ENCODE measurements at regions not wholly inside any gene's neighbourhood (a gene's known extent, or its start where the extent isn't known, plus 50 kb on each side); places are given as distances from the start of the nearest gene placed in this dataset.

GRCh38 chr2:41197781-41198180, 745.9 kb upstream of the SLC8A1 start:
- H3K79me1 ChIP-seq (ENCODE audit: low read depth, low read length), result no peaks in the 10 kb centered on the region
- peaks cover 0 to 10% of the 10 kb centered on the region in 2 donors for H3K4me1 ChIP-seq (ENCODE audit: control insufficient read depth in 2 of 2, insufficient read depth in 1 of 2, low read depth in 1 of 2, low read length in 2 of 2)
- H3K14ac ChIP-seq (ENCODE audit: low read length), result no peak overlapping the region
- no peaks in the 10 kb centered on the region for H3K9me3 ChIP-seq (replicated peaks in 1 of 2; ENCODE audit: control insufficient read depth in 2 of 2, insufficient read depth in 1 of 2, low read depth in 1 of 2, low read length in 2 of 2)
- H2AK5ac ChIP-seq (ENCODE audit: low read depth, low read length), result no peak overlapping the region
- no peaks in the 10 kb centered on the region for H3K36me3 ChIP-seq (replicated peaks in 1 of 2; ENCODE audit: control insufficient read depth in 2 of 2, insufficient read depth in 2 of 2, low read length in 2 of 2)
- no peak overlapping the region for H3K4ac ChIP-seq (ENCODE audit: low read length)
- H4K91ac ChIP-seq (ENCODE audit: low read depth, low read length, poor library complexity), result no peak overlapping the region
- no peak overlapping the region for H2BK12ac ChIP-seq (ENCODE audit: low read length)
- no peaks in the 10 kb centered on the region for H3K27me3 ChIP-seq (ENCODE audit: control insufficient read depth in 3 of 3, insufficient read depth in 3 of 3, low read depth in 1 of 3, low read length in 3 of 3)
- no peak overlapping the region for H2BK120ac ChIP-seq (ENCODE audit: low read depth, low read length)
- H3K4me2 ChIP-seq (ENCODE audit: insufficient read depth, low read length, poor library complexity, severe bottlenecking), result no peak overlapping the region
- no peak for DNase-seq (ENCODE audit: low spot score)
- H3K9ac ChIP-seq (ENCODE audit: low read depth, low read length, poor library complexity), result no peak overlapping the region
- no peak overlapping the region for H2AFZ ChIP-seq (ENCODE audit: low read length)
- no peak overlapping the region for H3K18ac ChIP-seq (ENCODE audit: low read length)
- no peak overlapping the region for H2BK15ac ChIP-seq (ENCODE audit: low read length)
- H3K27ac ChIP-seq (replicated peaks; ENCODE audit: low read length), result no peak overlapping the region
- no peak overlapping the region for H3K23ac ChIP-seq (ENCODE audit: low read depth, low read length, poor library complexity)
- no CpG with 5 or more reads among the region's 4 CpGs for WGBS, 2 donors (ENCODE audit: extremely low coverage in 2 of 2, insufficient read length in 2 of 2, insufficient replicate concordance in 1 of 2)
- no peak overlapping the region for H3K4me3 ChIP-seq (ENCODE audit: low read length in 2 of 2)
- H4K8ac ChIP-seq (ENCODE audit: low read depth, low read length), result no peak overlapping the region
- H2BK5ac ChIP-seq (ENCODE audit: low read length), result no peak overlapping the region

DNA sequence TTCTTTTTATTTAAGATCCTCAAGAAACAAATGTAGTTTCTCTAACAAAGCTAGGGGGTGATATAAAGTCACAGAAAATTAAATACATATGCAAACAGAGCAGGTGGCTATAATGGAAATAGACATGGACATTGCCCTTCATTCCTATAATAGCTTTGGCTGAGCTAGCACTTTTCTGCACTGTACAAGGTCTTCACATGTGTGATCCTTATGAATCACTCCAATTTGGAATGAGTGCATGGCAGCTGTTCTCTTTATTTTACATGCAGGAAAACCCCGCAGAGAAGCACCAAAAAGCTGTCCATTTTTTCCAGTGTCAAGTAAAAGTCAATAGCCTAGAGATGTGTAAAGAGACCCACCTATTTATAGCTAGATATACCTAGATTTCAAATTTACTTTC, 747.4 kb upstream of the SLC8A1 start:
- H3K79me1 ChIP-seq (ENCODE audit: low read depth, low read length), result no peaks in the 10 kb centered on the region
- no peak overlapping the region for H2BK15ac ChIP-seq (ENCODE audit: low read length)
- H3K18ac ChIP-seq (ENCODE audit: low read length), result no peak overlapping the region
- H3K14ac ChIP-seq (ENCODE audit: low read length), result no peak overlapping the region
- no peaks in the 10 kb centered on the region for H3K36me3 ChIP-seq (replicated peaks in 1 of 2; ENCODE audit: control insufficient read depth in 2 of 2, insufficient read depth in 2 of 2, low read length in 2 of 2)
- H3K27ac ChIP-seq (replicated peaks; ENCODE audit: low read length), result no peak overlapping the region
- H3K4me1 ChIP-seq (ENCODE audit: control insufficient read depth in 2 of 2, insufficient read depth in 1 of 2, low read depth in 1 of 2, low read length in 2 of 2), result peaks cover 0 to 6% of the 10 kb centered on the region in 2 donors
- no peak overlapping the region for H2BK12ac ChIP-seq (ENCODE audit: low read length)
- no peak overlapping the region for H2AFZ ChIP-seq (ENCODE audit: low read length)
- DNase-seq (ENCODE audit: low spot score), result no peak
- H3K9me3 ChIP-seq (replicated peaks in 1 of 2; ENCODE audit: control insufficient read depth in 2 of 2, insufficient read depth in 1 of 2, low read depth in 1 of 2, low read length in 2 of 2), result no peaks in the 10 kb centered on the region
- no peaks in the 10 kb centered on the region for H3K27me3 ChIP-seq (ENCODE audit: control insufficient read depth in 3 of 3, insufficient read depth in 3 of 3, low read depth in 1 of 3, low read length in 3 of 3)
- H3K9ac ChIP-seq (ENCODE audit: low read depth, low read length, poor library complexity), result no peak overlapping the region
- no peak overlapping the region for H4K91ac ChIP-seq (ENCODE audit: low read depth, low read length, poor library complexity)
- no peak overlapping the region for H3K4me3 ChIP-seq (ENCODE audit: low read length in 2 of 2)
- no peak overlapping the region for H2BK120ac ChIP-seq (ENCODE audit: low read depth, low read length)
- H3K4me2 ChIP-seq (ENCODE audit: insufficient read depth, low read length, poor library complexity, severe bottlenecking), result no peak overlapping the region
- no CpG with 5 or more reads among the region's 1 CpG for WGBS, 2 donors (ENCODE audit: extremely low coverage in 2 of 2, insufficient read length in 2 of 2, insufficient replicate concordance in 1 of 2)
- H4K8ac ChIP-seq (ENCODE audit: low read depth, low read length), result no peak overlapping the region
- H3K4ac ChIP-seq (ENCODE audit: low read length), result no peak overlapping the region
- H3K23ac ChIP-seq (ENCODE audit: low read depth, low read length, poor library complexity), result no peak overlapping the region
- no peak overlapping the region for H2BK5ac ChIP-seq (ENCODE audit: low read length)
- H2AK5ac ChIP-seq (ENCODE audit: low read depth, low read length), result no peak overlapping the region

GRCh38 chr2:41204315-41204714, 752.4 kb upstream of the SLC8A1 start:
- no peak overlapping the region for H3K4me2 ChIP-seq (ENCODE audit: insufficient read depth, low read length, poor library complexity, severe bottlenecking)
- H3K27me3 ChIP-seq (ENCODE audit: control insufficient read depth in 3 of 3, insufficient read depth in 3 of 3, low read depth in 1 of 3, low read length in 3 of 3), result no peaks in the 10 kb centered on the region
- no peaks in the 10 kb centered on the region for H3K4me1 ChIP-seq (ENCODE audit: control insufficient read depth in 2 of 2, insufficient read depth in 1 of 2, low read depth in 1 of 2, low read length in 2 of 2)
- no peak overlapping the region for H2BK12ac ChIP-seq (ENCODE audit: low read length)
- H3K9me3 ChIP-seq (replicated peaks in 1 of 2; ENCODE audit: control insufficient read depth in 2 of 2, insufficient read depth in 1 of 2, low read depth in 1 of 2, low read length in 2 of 2), result no peaks in the 10 kb centered on the region
- no CpG with 5 or more reads among the region's 3 CpGs for WGBS, 2 donors (ENCODE audit: extremely low coverage in 2 of 2, insufficient read length in 2 of 2, insufficient replicate concordance in 1 of 2)
- DNase-seq (ENCODE audit: low spot score), result no peak
- no peak overlapping the region for H3K14ac ChIP-seq (ENCODE audit: low read length)
- no peak overlapping the region for H4K91ac ChIP-seq (ENCODE audit: low read depth, low read length, poor library complexity)
- no peak overlapping the region for H2BK120ac ChIP-seq (ENCODE audit: low read depth, low read length)
- H2AK5ac ChIP-seq (ENCODE audit: low read depth, low read length), result no peak overlapping the region
- no peak overlapping the region for H3K27ac ChIP-seq (replicated peaks; ENCODE audit: low read length)
- H3K4me3 ChIP-seq (ENCODE audit: low read length in 2 of 2), result no peak overlapping the region
- no peak overlapping the region for H3K23ac ChIP-seq (ENCODE audit: low read depth, low read length, poor library complexity)
- no peak overlapping the region for H2AFZ ChIP-seq (ENCODE audit: low read length)
- no peak overlapping the region for H2BK15ac ChIP-seq (ENCODE audit: low read length)
- H3K18ac ChIP-seq (ENCODE audit: low read length), result no peak overlapping the region
- no peak overlapping the region for H4K8ac ChIP-seq (ENCODE audit: low read depth, low read length)
- H3K9ac ChIP-seq (ENCODE audit: low read depth, low read length, poor library complexity), result no peak overlapping the region
- H3K79me1 ChIP-seq (ENCODE audit: low read depth, low read length), result no peaks in the 10 kb centered on the region
- H3K36me3 ChIP-seq (replicated peaks in 1 of 2; ENCODE audit: control insufficient read depth in 2 of 2, insufficient read depth in 2 of 2, low read length in 2 of 2), result no peaks in the 10 kb centered on the region
- H3K4ac ChIP-seq (ENCODE audit: low read length), result no peak overlapping the region
- no peak overlapping the region for H2BK5ac ChIP-seq (ENCODE audit: low read length)

DNA sequence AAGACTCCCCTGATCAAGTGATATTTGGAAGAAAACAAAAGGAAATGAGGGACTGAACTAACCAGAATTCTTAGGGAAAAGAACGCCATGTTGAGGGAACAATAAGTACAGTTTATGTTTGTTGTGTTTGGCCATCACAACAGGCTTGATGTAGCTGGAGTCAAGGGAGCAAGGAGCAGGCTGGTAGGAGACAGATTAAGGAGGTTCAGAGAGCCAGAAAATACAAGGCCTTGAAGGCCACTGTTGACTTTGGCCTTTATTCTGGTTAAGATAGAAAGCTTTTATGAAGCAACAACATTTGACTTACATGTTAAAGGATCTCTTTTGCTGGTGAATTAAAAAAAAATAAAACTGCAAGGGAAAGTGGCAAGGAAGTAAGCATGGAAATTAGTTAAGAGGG, 754.1 kb upstream of the SLC8A1 start:
- Histone ChIP-seq H2BK15ac (ENCODE audit: low read length) (no peak overlapping the region), H3K27me3 (ENCODE audit: control insufficient read depth in 3 of 3, insufficient read depth in 3 of 3, low read depth in 1 of 3, low read length in 3 of 3) (no peaks in the 10 kb centered on the region), H2BK5ac (ENCODE audit: low read length) (no peak overlapping the region), H3K4me2 (ENCODE audit: insufficient read depth, low read length, poor library complexity, severe bottlenecking) (no peak overlapping the region), H3K27ac (replicated peaks; ENCODE audit: low read length) (no peak overlapping the region), H3K9me3 (replicated peaks in 1 of 2; ENCODE audit: control insufficient read depth in 2 of 2, insufficient read depth in 1 of 2, low read depth in 1 of 2, low read length in 2 of 2) (no peaks in the 10 kb centered on the region), H3K4me1 (ENCODE audit: control insufficient read depth in 2 of 2, insufficient read depth in 1 of 2, low read depth in 1 of 2, low read length in 2 of 2) (no peaks in the 10 kb centered on the region), H3K14ac (ENCODE audit: low read length) (no peak overlapping the region), H3K18ac (ENCODE audit: low read length) (no peak overlapping the region), H3K36me3 (replicated peaks in 1 of 2; ENCODE audit: control insufficient read depth in 2 of 2, insufficient read depth in 2 of 2, low read length in 2 of 2) (no peaks in the 10 kb centered on the region), H3K4me3 (ENCODE audit: low read length in 2 of 2) (no peak overlapping the region), H2AK5ac (ENCODE audit: low read depth, low read length) (no peak overlapping the region), H2BK120ac (ENCODE audit: low read depth, low read length) (no peak overlapping the region), H4K8ac (ENCODE audit: low read depth, low read length) (no peak overlapping the region), H4K91ac (ENCODE audit: low read depth, low read length, poor library complexity) (no peak overlapping the region), H3K4ac (ENCODE audit: low read length) (no peak overlapping the region), H2AFZ (ENCODE audit: low read length) (no peak overlapping the region), H3K23ac (ENCODE audit: low read depth, low read length, poor library complexity) (no peak overlapping the region), H2BK12ac (ENCODE audit: low read length) (no peak overlapping the region), H3K9ac (ENCODE audit: low read depth, low read length, poor library complexity) (no peak overlapping the region), H3K79me1 (ENCODE audit: low read depth, low read length) (no peaks in the 10 kb centered on the region)
- no peak for DNase-seq (ENCODE audit: low spot score)
- WGBS, 2 donors (ENCODE audit: extremely low coverage in 2 of 2, insufficient read length in 2 of 2, insufficient replicate concordance in 1 of 2), result no CpG with 5 or more reads among the region's 1 CpG
